Fibroblast of mammary gland (primary cell): ENCODE measurements at regions not wholly inside any gene's neighbourhood (a gene's known extent, or its start where the extent isn't known, plus 50 kb on each side); places are given as distances from the start of the nearest gene placed in this dataset.

Experiments
- DNase-seq: peaks from one replicate; pipeline ENCODE4 v3.0.0-alpha.2; 2010; ENCODE audit warnings: low read depth
- H3K4me3 ChIP-seq: 2 replicates; pipeline ENCODE4 v1.5.1; 2011; ENCODE audit warnings: low read depth, mild to moderate bottlenecking, low read length, moderate library complexity; ENCODE audit not compliant: control insufficient read depth
- CTCF ChIP-seq: conservative IDR thresholded peaks from 2 replicates; pipeline ENCODE4 v1.5.1; 2011; ENCODE audit warnings: low read depth, low read length, inconsistent platforms; ENCODE audit not compliant: control insufficient read depth, insufficient read depth

GRCh38 chr18:78561757-78562510, 417.7 kb upstream of the SALL3 start:
- TF ChIP-seq CTCF = no peak

GRCh38 chr18:78562531-78562961, 417.1 kb upstream of the SALL3 start:
- H3K4me3 ChIP-seq = no peak overlapping the region
- DNase-seq = no peak
- no peak for TF ChIP-seq CTCF

More at GRCh38 chr18:78561757-78562510, 417.7 kb upstream of the SALL3 start:
- no peak for DNase-seq
- no peak overlapping the region for H3K4me3 ChIP-seq

- H3K4me3 ChIP-seq = no peak overlapping the region
- no peak for TF ChIP-seq CTCF
- no peak for DNase-seq
Observed at GRCh38 chr18:78563110-78563509, 416.5 kb upstream of the SALL3 start.

- no peak for TF ChIP-seq CTCF
- H3K4me3 ChIP-seq = no peak overlapping the region
- no peak for DNase-seq
Observed at GRCh38 chr18:78564030-78564429, 415.6 kb upstream of the SALL3 start.

GRCh38 chr18:78564518-78564917, 415.1 kb upstream of the SALL3 start:
- no peak for DNase-seq
- no peak overlapping the region for H3K4me3 ChIP-seq
- TF ChIP-seq CTCF = no peak

- no peak overlapping the region for H3K4me3 ChIP-seq
- TF ChIP-seq CTCF = no peak
- DNase-seq = no peak
Observed at GRCh38 chr18:78565240-78565639, 414.4 kb upstream of the SALL3 start.

- TF ChIP-seq CTCF = no peak
- no peak for DNase-seq
- H3K4me3 ChIP-seq = no peak overlapping the region
Observed at GRCh38 chr18:78566065-78566464, 413.6 kb upstream of the SALL3 start.
